Neural progenitor cell (in vitro differentiated cells): ENCODE measurements at regions not wholly inside any gene's neighbourhood (a gene's known extent, or its start where the extent isn't known, plus 50 kb on each side); places are given as distances from the start of the nearest gene placed in this dataset.

Experiments used
- CTCF ChIP-seq: fragments of 200-600 bp; sonication (generic); IDR thresholded peaks from 2 replicates; pipeline ENCODE4 v1.5.1; 2017; ENCODE audit warnings: antibody characterized with exemption, mild to moderate bottlenecking
- EZH2 ChIP-seq: fragments of 200-600 bp; sonication (generic); IDR thresholded peaks from 2 replicates; pipeline ENCODE4 v1.6.1; 2017; ENCODE audit warnings: antibody characterized with exemption, mild to moderate bottlenecking, moderate library complexity
- EZH2phosphoT487 ChIP-seq: fragments of 200-600 bp; sonication (generic); IDR thresholded peaks from 2 replicates; pipeline ENCODE4 v1.6.1; 2017; ENCODE audit warnings: antibody characterized with exemption

- TF ChIP-seq EZH2phosphoT487 (no peak), CTCF (no peak), EZH2 (no peak)
Measured at GRCh38 chr16:22678311-22678710, 135.7 kb upstream of the HS3ST2 start.
